GM18868 (cell line): ENCODE measurements at regions not wholly inside any gene's neighbourhood (a gene's known extent, or its start where the extent isn't known, plus 50 kb on each side); places are given as distances from the start of the nearest gene placed in this dataset.
A peak's percentile ranks its signal among the peaks of the same experiment; 100 is the strongest.
"Not testable (repeated sequence)": the region's sequence is repeated elsewhere in the genome, so short reads cannot be mapped to it uniquely, and the experiment has no call there.

Source experiments
- ATAC-seq: cut with Tn5 transposase; IDR thresholded peaks from one replicate; pipeline ENCODE4 v1.9.1; 2021; ENCODE audit warnings: mild to moderate bottlenecking, moderate library complexity; ENCODE audit not compliant: unreplicated experiment

GRCh38 chr1:239963856-239964255 lies 127.8 kb upstream of the FMN2 start:
- ATAC-seq = no peak

GRCh38 chr1:239976130-239976968 lies 115.3 kb upstream of the FMN2 start:
- ATAC-seq = peak; percentile 95

GRCh38 chr1:239977416-239977815 lies 114.3 kb upstream of the FMN2 start:
- ATAC-seq = no peak

DNA sequence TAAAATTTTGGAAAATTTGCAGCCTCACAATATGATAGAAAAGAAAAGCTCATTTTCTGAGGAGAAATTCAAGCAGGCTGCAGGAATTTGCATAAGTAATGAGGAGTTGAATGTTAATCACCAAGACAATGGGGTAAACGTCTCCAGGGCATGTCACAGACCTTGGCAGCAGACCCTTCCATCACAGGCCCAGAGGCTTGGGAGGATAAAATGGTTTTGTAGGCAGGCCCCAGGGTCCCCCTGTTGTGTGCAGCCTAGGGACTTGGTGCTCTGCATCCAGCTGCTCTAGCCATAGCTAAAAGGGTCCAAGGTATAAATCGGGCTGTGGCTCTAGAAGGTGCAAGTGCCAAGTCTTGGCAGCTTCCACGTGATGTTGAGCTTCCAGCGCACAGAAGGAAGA lies 112.2 kb upstream of the FMN2 start:
- no peak for ATAC-seq

- ATAC-seq = no peak
These were observed 108.9 kb upstream of the FMN2 start for GRCh38 chr1:239982762-239983161.

DNA sequence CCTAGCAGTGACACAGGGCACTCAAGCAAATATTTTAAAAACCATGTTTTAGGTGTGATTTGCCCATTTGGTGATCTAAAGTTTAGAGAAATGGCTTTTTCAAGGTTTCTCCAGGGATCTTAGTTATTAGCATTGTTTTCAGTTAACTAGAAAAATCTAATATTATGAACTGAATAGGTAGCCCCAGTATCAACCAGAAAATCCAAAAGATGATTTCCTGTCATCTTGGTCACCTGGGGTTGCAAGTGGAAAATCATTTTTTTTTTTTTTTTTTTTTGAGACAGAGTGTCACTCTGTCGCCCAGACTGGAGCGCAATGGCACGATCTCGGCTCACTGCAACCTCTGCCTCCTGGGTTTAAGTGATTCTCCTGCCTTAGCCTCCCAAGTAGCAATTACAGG lies 106.6 kb upstream of the FMN2 start:
- no peak for ATAC-seq

GRCh38 chr1:239987103-239987745 lies 104.5 kb upstream of the FMN2 start:
- ATAC-seq = peak; percentile 59

GRCh38 chr1:239989990-239990389 lies 101.7 kb upstream of the FMN2 start:
- no peak for ATAC-seq

DNA sequence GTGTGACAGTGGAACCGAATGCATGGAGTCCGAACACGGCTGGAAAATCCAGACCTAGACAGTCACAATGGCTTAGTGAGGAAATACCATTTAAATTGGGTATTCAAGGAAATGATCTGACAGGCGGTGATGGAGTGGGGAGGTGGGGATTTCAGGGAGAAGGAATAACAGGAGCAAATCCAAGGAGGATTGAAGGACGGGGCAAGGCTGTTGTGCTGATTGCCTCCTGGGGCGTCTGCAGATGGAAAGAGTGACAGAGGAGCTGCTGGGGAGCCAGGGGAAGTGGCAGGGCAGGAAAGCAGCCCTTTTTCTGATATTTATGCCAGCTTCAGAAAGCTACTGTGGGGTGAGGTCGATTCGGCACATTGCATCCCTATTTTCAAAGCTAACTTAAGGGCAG lies 99.1 kb upstream of the FMN2 start:
- not testable (repeated sequence) for ATAC-seq

- ATAC-seq = no peak
These were observed 98.3 kb upstream of the FMN2 start for GRCh38 chr1:239993366-239993765.

DNA sequence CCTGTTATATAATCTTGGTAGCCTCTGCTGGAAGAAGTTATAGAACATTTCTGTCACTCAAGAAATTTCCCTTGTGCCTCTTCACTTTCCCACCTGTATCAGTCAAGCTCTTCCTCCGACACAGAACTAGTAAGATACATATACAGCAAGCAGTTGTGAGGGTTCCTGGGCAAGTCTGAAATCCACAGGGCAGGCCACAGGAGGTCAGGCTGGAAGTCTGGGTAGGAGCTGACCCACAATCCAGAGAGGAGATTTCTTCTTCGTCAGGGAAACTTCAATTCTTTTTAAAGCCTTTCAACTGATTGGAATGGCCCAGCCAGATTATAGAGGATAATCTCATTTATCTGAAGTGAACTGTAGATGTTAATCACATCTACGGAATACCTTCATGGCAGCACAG lies 96.4 kb upstream of the FMN2 start:
- ATAC-seq = no peak

GRCh38 chr1:239997160-239997514 lies 94.5 kb upstream of the FMN2 start:
- no peak for ATAC-seq

GRCh38 chr1:239997515-239998311 lies 94.0 kb upstream of the FMN2 start:
- ATAC-seq = no peak

DNA sequence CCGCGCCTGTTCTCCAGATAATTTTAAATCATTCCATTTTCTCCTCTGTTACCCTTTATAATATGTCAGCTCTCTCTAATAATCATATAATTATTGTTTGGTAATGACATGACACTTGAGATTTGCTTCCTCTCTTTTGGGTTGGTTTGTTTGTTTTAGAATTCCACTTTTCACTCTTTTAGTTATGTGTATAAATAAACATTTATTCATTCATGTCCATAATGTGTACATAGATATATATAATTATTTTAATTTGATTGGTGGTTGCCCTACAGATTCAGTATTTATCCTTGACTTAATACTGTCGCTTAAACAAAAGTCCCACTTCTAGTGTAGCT lies 93.4 kb upstream of the FMN2 start:
- ATAC-seq = no peak

GRCh38 chr1:239999170-239999569 lies 92.5 kb upstream of the FMN2 start:
- ATAC-seq = no peak

DNA sequence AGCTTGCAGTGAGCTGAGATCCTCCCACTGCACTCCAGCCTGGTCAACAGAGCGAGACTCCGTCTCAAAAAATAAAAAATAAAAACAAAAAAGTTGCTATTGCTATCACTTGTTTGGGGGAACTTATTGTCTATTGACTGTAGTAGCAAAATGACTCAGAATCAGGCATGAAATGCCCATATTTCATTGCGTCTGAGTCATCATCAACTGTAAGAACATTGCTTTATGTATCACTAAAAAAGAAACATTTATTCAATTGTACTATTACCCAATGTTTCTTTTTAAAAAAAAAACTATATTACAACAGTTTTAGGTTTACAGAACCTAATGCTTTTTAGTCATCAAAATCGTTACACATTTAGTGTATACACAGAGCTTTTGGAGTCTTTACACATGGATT lies 91.0 kb upstream of the FMN2 start:
- ATAC-seq = no peak

GRCh38 chr1:240001177-240001740 lies 90.4 kb upstream of the FMN2 start:
- no peak for ATAC-seq

GRCh38 chr1:240004086-240004749 lies 87.5 kb upstream of the FMN2 start:
- peak; percentile 57 for ATAC-seq

GRCh38 chr1:240005997-240006650 lies 85.6 kb upstream of the FMN2 start:
- no peak for ATAC-seq

DNA sequence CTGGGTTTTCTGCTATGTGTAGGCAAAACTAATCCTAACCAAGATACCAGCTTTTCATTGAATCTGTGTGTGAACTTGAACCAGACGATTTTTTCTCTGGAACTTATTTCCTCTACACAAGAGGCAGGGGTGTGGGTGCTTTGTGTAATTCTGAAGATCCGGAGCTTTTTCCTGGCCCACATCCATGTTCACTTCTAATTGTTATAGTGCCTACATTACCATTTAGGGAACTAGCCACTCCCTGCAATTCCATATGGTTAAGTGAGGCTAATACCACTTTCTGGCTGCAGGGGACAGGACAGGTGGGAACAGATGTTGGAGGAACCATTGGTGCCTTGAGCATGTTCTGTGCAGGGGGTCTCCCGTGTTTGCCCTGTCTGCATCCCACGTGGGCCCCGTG lies 83.4 kb upstream of the FMN2 start:
- ATAC-seq = no peak

DNA sequence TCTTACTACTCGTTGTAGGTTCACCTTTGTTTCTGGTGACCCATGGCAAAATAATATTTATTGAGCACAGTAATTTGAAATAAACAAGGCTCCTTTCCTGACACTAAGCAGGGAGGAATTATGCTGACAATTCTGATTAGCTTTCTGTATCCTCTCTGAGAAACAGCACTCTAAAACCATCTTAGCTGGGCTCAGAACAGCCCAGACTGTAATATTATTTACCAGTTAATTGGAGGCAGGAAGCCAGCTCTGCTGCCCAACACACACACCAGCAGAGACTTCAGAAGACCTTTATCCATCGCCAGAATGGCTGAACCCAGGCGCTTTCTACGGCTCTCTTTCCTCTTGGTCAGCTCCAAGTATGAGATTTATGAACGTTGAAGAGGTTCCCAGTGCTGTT lies 77.6 kb upstream of the FMN2 start:
- ATAC-seq = no peak
